T follicular helper cell (primary cell): ENCODE measurements at regions not wholly inside any gene's neighbourhood (a gene's known extent, or its start where the extent isn't known, plus 50 kb on each side); places are given as distances from the start of the nearest gene placed in this dataset.
"Not testable (repeated sequence)": the region's sequence is repeated elsewhere in the genome, so short reads cannot be mapped to it uniquely, and the experiment has no call there.

Source experiments
- DNase-seq: peaks from one replicate; pipeline ENCODE4 v3.0.0-alpha.2; 2020; ENCODE audit warnings: low read depth

DNA sequence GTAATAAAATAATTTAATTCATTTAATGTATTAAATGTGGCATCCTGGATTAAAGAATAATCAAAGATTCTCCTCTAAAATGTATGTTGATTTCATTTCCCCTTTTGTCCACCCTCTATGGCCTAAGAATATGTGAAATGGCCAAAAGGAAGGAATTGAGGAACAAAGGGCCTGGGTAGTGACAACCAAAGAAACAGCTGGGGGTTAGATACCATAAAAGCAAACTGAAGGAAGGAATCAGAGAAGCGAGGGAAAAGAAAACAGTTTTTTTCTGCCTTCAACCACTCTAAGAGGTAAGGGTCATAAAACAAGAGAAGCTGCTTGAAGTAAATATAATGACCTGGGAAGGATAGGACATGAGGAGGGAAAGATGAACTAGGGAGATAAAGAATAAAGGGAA lies 139.3 kb downstream of the FAM76B start:
- DNase-seq = no peak

DNA sequence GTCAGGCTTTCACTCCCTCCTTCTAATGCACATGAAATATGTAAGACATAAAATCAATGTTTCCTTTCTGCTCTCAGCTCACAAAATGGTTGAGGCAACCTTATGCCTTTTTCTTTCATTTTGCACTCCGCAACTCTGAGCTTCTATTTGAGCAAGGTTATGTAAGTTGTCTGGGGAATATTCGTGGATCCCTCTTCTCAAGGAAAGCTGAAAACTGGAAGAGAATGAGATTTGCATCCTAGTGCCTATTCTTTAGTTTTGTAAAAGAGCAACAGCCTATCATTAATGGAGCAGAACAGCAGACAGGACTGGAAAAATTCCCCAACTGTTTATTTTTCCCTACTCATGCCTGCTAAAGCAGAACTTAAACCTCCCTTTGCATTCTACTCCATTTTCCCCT lies 141.7 kb downstream of the FAM76B start:
- DNase-seq = no peak

DNA sequence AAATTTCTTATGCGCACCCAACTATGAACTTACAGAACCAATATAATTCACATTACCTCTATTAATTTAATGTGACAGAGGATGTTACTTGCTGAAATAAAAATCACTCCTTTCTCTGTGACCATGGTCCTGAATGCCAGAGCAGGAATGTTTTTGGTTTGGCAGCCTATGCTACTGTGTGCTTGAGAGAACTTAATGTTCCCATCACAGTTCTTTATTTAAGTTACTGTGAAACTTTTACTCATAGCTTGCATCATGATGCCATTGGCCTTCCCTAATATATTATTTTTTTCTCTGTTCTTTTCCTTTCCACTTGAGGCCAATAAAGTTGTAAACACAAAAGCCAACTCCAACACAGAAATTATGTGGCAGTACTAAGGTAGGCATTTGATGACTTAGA lies 142.2 kb downstream of the FAM76B start:
- no peak for DNase-seq

DNA sequence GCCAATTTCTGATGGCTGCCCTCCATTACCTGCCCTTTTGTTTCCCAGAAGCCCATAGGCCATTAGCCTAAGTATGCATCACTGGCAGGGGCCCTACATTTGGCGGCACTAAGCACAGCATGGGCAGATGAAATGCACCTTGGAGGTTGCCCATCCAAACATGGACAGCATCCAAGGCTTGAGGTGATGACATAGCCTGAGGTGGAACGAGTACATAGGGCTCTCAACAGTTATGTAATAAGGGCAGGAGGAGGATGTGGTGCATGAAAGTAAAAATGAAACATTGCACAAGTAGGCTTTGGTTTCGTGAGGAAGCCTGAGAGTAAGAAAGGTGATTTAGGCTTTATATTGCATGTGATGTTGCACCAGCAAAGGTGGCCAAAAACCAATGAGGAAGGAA lies 148.1 kb downstream of the FAM76B start:
- DNase-seq = no peak

DNA sequence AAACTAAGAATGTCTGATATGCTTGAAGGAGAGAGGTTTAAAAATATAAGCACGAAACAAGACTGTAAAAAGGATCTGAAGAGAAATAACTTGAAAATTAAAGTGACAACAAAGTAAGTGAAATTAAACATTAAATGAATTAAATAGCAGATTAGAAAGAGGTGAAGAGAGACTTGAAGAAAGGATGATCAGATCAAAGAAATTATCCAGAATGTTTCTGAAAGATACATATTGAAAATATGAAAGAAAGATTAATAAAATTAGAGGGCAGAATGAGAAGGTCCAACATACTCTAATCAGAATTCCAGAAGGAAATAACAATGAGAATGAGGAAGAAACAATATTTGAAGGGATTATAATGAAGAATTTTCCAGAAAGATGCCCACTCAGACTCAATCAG lies 151.1 kb downstream of the FAM76B start:
- no peak for DNase-seq

DNA sequence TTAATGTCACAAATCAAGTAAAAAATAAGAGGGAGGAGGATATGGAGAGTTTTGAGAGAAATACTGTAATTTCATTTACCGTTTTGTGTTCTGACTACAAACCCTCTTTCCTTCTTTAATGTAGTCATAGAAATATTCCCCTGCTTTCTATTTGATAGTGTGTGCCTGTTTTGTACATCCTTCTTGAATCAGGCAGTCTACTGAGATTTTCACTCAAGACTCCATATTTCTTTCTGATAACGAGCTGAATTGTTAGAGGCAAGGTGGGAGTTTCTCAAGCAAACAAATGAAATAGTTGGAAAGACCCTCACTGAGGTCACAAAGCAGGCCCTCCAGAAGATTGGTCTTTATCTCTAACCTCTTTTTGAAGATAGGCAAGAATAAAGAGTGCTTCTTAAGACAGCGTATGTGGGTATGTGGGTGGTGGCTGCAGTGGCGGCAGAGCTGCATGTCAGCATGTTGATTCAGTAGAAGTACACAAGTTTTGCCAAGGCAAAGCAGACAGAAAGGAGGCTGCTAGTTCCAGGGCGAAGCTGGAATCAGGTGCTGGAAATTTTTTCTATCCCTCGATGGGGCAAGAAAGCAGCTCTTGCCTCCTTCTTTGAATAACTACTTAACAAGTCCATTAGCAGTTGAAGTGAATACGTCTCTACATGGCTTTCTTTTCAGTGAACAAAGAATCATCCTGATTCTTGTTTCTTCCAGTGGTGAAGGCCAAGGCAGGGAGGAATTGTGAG lies 164.2 kb downstream of the FAM76B start:
- no peak for DNase-seq

DNA sequence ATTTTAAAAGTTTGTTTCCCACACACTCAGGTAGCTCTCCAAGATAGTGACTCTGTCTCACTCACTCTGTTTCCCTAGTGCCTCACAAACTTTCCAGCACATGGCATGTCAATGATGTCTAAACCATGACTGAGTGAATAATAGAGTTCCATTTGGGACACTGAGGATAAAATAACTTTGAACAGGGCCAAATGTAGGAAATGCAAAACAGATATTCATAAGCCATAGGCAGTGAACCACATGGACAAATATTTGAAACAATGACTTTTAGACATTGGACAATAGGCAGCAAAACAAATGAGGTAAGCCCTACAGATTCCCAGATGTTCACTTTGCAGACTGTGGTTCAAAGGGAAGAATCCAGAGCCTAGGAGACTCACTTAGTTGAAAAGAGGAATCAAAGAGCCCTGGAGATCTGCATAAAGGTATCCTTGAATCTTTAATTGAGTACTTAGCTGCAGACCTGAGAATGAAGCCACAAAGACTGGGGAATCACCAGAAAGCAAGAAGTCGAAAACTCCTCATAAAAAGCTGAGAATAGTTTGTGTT lies 173.3 kb downstream of the FAM76B start:
- DNase-seq = no peak

DNA sequence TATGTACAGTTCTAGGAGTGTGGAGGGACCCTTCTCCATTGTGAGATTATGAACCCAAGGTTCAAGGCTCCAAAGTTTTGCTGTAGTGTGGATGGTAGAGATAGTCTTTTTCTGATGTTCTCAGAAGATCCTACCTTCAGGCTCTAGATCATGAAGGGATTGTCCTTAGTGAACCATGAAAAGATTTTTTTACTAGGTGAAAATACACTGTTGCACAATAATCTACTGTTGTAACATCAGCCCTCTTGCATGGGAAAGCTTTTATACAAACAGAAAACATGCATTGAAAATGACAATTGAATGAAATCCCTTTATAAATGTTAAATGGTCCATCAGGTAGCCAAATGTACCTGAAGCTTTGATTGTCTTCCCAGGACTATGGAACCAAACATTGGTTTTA lies 177.8 kb downstream of the FAM76B start:
- DNase-seq = no peak

DNA sequence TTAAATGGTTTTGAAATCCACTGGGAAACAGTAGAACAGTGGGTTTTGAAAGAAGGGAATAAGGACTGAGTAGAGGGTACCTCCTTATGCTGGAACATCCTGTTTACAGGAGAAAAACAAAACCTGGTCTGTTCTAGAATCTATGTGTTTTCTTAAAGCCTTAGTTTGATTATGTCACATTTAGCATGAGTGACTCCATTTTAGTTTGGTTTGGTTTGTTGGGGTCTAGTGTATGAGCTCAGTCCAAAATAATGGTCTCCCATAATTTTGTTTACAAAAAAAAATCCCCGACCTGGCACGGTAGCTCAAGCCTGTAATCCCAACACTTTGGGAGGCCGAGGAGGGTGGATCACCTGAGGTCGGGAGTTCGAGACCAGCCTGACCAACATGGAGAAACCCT lies 179.4 kb downstream of the FAM76B start:
- not testable (repeated sequence) for DNase-seq

DNA sequence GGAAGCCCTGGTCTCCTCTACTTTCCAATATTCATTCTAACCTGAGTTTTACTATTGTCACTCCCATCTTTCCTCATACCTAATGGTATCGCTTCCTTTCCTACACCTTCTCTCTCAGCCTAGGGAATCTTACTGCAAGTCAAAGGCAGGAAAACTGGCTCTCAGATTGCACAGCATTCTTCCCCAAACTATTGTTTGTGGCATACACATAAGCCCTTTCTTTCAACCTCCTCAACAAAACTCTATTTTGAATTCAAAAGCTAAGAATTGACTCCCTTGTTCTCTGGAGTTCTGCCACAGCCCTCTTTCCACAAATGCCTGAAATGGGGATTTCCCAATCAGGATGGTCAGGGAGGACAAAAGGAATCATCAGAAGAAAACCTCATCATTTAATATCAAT lies 181.5 kb downstream of the FAM76B start:
- no peak for DNase-seq

DNA sequence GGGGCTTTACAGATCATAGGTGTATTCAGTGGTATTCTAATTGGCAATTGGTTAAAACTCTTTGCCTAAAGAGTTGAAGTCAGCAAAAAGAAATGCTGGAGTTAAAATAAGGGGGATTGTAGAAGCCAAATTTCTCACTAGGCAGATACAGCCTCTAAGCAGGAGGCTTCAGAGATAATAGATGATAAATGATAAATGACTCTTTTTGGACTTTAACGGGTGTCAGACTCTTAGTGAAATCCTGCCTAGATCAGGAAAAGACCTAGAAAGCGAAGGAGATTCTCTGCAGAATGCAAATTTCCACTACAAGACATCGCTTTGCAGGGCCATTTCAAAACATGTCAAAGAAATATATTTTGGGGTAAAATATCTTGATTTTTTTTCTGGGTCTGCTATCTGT lies 182.8 kb downstream of the FAM76B start:
- DNase-seq = no peak

DNA sequence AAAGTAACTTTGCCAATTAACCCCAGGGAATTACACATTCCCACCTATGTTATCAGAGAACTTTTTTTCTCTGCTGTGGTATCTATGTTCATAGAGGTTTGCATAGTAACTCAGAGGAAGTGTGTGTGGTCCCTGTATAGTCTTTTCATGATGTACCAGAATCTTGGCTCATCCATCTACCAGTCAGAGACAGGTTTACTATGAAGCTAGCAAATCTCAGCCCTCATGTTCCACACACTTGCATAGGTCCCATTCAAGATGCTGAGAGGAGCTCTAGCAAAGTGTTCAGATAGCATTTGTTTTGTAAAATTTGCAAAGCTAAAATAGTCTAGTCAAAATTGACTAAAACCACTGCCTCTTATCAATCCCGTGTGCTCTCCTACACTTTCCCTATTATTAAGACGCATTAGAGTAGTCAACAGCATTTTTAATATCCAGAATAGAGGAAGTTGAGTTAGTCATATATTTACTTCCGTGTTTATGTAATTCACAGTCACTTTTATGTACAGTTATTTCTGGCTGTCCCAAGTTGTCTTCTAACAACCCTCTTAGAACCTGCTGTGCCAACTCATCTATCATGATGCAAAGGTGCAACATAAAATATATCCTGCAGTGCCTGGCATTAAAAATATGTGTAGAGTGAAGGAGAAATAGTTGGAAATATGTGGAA lies 184.2 kb downstream of the FAM76B start:
- DNase-seq = no peak

DNA sequence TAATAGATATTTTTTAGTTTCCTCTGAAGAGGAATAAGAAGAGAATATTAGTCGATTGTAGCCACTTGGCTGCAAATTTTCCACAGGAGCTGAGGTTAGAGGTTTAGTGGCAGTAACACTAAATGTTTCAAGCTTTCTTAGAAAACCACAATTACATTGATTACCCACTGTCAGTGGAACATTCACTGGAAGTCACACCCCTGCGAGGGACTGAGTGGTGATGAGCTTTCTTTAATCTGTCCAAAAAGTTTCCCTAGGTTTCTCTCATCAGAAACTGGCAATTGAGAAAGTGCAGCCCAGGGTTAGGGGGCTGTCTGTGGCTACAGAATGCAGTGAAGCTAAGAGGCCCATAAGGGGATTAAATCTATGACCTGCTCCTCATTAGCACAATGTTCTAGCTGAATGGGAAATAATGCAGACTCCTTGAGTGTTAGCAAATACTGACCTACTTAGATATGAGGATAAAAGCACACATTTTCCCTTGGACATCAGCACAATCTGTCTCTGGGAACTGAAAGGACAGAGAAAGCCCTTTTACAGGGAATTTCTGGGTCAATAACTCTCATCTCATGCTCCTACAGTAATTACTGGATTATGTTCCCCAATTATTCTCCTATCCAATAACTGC lies 189.5 kb downstream of the FAM76B start:
- no peak for DNase-seq

DNA sequence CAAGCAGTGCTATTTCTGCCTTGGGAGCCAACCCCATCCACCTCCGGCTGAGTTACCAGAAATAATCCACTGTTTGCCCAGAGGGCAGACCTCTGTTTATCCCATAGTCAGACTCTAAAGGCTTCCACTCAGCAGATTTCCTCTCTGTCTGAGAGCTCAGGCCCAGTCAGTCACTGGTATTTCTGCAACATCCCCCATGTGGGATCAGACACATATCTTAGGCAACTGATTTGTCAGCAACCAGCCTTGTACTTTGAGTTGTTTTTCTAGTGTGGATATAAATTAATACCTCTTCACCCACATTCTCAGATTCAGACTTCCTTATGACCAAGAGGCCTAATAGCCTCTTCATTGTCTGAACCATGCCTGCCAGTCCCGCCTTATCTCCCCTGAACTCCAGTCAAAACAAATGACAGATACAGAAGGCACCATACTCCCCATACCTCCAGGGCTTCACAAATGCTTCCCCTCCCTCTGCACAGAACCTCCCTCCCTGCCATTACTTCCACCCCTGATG lies 193.6 kb downstream of the FAM76B start:
- DNase-seq = no peak

DNA sequence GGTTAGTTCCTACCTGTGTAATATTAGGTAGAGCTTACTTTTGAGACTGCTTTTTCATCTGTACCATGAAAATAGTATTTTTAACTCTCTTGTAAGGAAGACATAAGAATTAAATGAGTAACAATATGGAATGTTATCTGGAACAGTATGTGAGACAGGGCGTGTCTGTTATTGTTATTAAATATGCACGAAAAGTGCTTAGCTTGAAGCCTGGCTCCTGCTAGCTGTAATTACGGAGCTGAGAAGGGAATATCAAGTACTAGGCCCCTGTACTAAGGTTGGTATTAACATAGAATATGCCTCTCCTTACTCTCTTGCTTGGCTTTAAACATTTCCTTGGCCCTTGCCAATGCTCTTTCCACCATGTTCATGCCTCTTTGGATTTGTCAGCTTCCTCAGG lies 194.0 kb downstream of the FAM76B start:
- no peak for DNase-seq

DNA sequence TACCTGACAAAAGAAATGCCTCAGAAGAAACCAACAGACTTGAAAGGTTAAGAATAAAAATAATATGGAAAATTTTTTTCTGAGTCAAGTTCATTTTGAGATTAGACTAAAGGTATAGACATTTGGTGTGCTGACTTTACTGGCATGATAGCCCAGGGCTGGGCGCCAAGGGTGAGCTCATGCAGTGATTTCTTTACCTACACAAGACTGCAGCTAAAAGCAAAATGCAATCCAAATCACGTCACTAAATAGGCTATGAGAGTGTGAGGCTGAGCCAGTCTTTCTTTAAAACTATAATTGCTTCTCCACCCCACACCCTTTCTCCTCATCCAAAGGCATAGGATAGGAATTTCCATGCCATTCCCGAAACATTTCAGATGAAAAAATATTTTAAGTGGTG lies 196.5 kb downstream of the FAM76B start:
- no peak for DNase-seq

DNA sequence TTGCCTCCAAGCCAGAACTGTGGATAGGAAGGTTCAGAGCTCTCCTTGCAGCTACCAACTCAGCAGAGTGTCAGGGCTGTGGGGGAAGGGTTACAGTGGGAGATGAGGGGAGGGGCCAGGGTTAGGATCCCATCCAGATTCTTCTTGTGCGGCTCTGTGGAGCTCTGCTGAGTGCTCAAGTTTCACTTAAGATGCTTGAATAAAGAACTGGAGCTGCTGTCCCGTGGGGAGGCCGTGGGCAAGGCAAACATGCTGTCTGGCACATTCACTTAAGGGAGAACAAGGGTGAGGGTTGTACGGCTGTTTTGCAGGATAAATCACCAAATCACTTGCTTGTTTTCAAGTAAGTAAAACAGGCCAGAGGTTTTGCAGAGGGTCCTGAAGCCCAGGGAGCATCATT lies 197.1 kb downstream of the FAM76B start:
- no peak for DNase-seq

DNA sequence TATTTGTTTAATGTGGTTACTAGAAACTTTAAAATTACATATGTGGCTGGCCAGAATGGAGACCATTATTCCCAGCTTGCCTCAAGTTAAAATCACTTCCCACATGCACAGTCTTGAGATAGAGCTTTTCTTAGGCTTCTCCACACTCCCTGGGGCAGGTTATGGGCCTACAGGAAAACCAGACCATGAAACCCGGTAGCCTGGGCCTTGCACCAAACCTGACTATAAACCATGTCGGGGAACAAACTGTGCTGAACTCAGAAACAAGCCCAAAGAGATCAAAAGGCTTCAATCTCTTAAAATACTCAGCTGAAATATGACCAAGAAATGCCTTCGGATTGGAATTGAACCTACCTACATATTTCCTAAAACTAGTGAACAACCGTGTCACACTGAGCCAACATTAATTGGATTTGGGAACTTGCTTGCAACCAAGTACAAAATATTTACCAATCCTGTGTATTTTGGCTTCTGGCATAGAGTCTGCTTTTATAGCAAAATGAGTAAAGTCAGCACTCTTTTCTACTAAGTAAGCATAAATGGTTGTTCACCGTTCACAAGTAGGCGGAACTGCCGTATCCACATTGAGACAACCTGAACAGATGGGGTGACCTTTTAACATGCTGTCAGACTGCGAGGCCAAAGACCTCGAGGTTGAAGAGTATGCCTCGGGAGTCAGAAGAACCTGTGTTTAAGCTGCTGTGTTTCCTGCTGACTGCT lies 199.5 kb downstream of the FAM76B start:
- DNase-seq = no peak

DNA sequence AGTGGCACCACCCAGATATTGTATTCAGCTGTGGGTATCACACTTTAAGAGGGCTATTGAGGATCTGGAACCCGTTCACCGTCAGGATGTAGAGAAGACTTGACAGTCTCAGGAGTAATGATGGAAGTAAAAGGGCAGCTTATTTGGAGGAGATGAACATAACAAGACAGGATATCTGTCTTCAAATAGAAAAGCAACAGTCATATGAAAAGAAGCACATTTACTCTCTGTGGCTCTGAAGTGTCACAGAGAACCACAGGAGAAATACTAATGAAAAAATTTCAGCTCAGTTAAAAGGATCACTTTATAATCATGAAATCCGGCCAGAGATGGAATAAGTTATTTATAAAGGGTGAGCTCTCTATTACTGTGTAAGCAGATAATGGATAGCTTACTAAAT lies 200.8 kb downstream of the FAM76B start:
- DNase-seq = no peak

DNA sequence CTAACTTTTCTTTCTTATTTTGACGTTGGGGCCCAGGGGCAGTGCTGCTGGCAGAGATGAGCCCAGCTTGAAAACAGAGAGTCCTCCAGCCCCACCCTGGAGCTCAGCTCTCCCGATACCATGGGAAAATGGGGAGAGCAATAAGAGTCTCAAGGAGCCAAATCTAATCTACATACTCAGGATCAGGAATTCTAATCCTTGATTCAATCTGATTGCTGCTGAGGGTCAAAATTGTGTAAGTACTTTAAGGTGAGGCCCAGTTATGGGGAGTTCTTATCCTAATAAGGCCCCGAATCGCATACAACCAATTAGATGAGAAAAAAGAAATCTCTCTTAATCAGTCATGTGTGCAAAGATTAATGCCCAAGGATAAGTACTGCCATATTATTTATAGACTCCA lies 202.9 kb downstream of the FAM76B start:
- no peak for DNase-seq

DNA sequence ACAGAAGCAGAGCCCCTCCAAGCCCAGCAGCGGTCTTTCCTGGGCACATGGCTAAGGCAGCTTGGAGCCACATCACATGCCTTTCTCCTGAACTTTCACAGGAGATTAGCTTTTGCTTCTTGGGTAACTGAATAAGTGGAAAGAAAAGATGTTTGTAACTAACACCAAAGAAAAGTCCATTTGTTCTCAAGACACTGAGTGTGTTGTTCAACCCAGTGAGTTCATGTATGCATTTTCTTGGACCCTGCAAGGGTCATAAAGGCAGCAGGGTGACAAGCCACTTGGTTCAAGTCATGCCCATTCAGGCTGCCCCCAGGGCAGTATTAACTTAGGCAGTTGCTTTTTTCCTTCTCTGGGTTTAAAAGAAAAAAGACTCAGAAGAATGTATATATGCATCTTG lies 203.4 kb downstream of the FAM76B start:
- no peak for DNase-seq

DNA sequence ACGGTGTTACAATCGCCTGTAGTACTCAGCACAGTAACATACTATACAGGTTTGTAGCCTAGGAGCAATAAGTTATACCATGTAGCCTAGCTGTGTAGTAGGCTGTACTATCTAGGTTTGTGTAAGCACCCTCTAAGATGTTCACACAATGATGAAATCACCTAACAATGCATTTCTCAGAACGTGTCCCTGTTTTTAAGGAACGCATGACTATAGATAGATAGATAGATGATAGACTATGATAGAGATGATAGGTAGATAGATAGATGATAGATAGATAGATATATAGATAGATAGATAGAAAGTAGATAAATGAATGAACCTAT lies 203.9 kb downstream of the FAM76B start:
- no peak for DNase-seq
